LNCaP clone FGC (cell line): ENCODE measurements at regions not wholly inside any gene's neighbourhood (a gene's known extent, or its start where the extent isn't known, plus 50 kb on each side); places are given as distances from the start of the nearest gene placed in this dataset.

ENCODE experiments used
- DNase-seq: peaks from one replicate; pipeline ENCODE4 v3.0.0-alpha.2; 2011; ENCODE audit warnings: low read depth
- H3K4me3 ChIP-seq: 2 replicates; pipeline ENCODE4 v1.5.1; 2011; ENCODE audit warnings: mild to moderate bottlenecking, low read depth, low read length, control low read depth
- CTCF ChIP-seq: IDR thresholded peaks from 2 replicates; pipeline ENCODE4 v1.5.1; 2012; ENCODE audit warnings: mild to moderate bottlenecking; ENCODE audit not compliant: control insufficient read depth, insufficient read depth; ENCODE audit errors: extremely low read depth

- DNase-seq: no peak
- no peak for TF ChIP-seq CTCF
- no peak overlapping the region for H3K4me3 ChIP-seq
These were observed 441.4 kb upstream of the ZMIZ1 start for GRCh38 chr10:78627254-78627795.

- no peak overlapping the region for H3K4me3 ChIP-seq
- no peak for TF ChIP-seq CTCF
- no peak for DNase-seq
These were observed 439.8 kb upstream of the ZMIZ1 start for GRCh38 chr10:78628976-78629375.

- no peak for DNase-seq
- H3K4me3 ChIP-seq: no peak overlapping the region
- no peak for TF ChIP-seq CTCF
These were observed 439.0 kb upstream of the ZMIZ1 start for GRCh38 chr10:78629773-78630172.

- DNase-seq: no peak
- no peak overlapping the region for H3K4me3 ChIP-seq
- TF ChIP-seq CTCF: no peak
These were observed 437.6 kb upstream of the ZMIZ1 start for GRCh38 chr10:78630944-78631838.

GRCh38 chr10:78634389-78634815 is 434.4 kb upstream of the ZMIZ1 start:
- no peak for DNase-seq
- no peak for TF ChIP-seq CTCF
- H3K4me3 ChIP-seq: no peak overlapping the region

GRCh38 chr10:78634835-78635234 is 433.9 kb upstream of the ZMIZ1 start:
- TF ChIP-seq CTCF: no peak
- no peak for DNase-seq
- no peak overlapping the region for H3K4me3 ChIP-seq
